GM19397 (cell line): ENCODE measurements at regions not wholly inside any gene's neighbourhood (a gene's known extent, or its start where the extent isn't known, plus 50 kb on each side); places are given as distances from the start of the nearest gene placed in this dataset.
"Not testable (repeated sequence)": the region's sequence is repeated elsewhere in the genome, so short reads cannot be mapped to it uniquely, and the experiment has no call there.

Experiments used
- ATAC-seq: cut with Tn5 transposase; IDR thresholded peaks from one replicate; pipeline ENCODE4 v1.9.1; 2021; ENCODE audit warnings: mild to moderate bottlenecking, moderate library complexity; ENCODE audit not compliant: unreplicated experiment

- ATAC-seq: not testable (repeated sequence)
These were observed 167.1 kb downstream of the GOSR1 start for GRCh38 chr17:30644287-30644686.

GRCh38 chr17:30641428-30641827, 164.2 kb downstream of the GOSR1 start:
- ATAC-seq: not testable (repeated sequence)

GRCh38 chr17:30639391-30639790, 162.2 kb downstream of the GOSR1 start:
- ATAC-seq: not testable (repeated sequence)

GRCh38 chr17:30638968-30639367, 161.8 kb downstream of the GOSR1 start:
- not testable (repeated sequence) for ATAC-seq

GRCh38 chr17:30631651-30632050, 154.4 kb downstream of the GOSR1 start:
- ATAC-seq: not testable (repeated sequence)

GRCh38 chr17:30625380-30625779, 148.2 kb downstream of the GOSR1 start:
- ATAC-seq: not testable (repeated sequence)

- ATAC-seq: not testable (repeated sequence)
These were observed 147.0 kb downstream of the GOSR1 start for GRCh38 chr17:30624180-30624579.

GRCh38 chr17:30609682-30610081, 132.5 kb downstream of the GOSR1 start:
- ATAC-seq: not testable (repeated sequence)

GRCh38 chr17:30605523-30605922, 128.3 kb downstream of the GOSR1 start:
- ATAC-seq: no peak

- no peak for ATAC-seq
These were observed 127.8 kb downstream of the GOSR1 start for GRCh38 chr17:30605027-30605426.

- ATAC-seq: not testable (repeated sequence)
These were observed 125.2 kb downstream of the GOSR1 start for GRCh38 chr17:30602396-30602795.

GRCh38 chr17:30601984-30602383, 124.8 kb downstream of the GOSR1 start:
- ATAC-seq: not testable (repeated sequence)

- ATAC-seq: peak; percentile 8
These were observed 123.8 kb downstream of the GOSR1 start for GRCh38 chr17:30600830-30601494.

- peak; percentile 89 for ATAC-seq
These were observed 123.0 kb downstream of the GOSR1 start for GRCh38 chr17:30600060-30600829.

GRCh38 chr17:30599428-30600059, 122.3 kb downstream of the GOSR1 start:
- peak; percentile 3 for ATAC-seq

GRCh38 chr17:30597776-30598288, 120.6 kb downstream of the GOSR1 start:
- no peak for ATAC-seq

- ATAC-seq: not testable (repeated sequence)
These were observed 120.0 kb downstream of the GOSR1 start for GRCh38 chr17:30596948-30597775.

- ATAC-seq: not testable (repeated sequence)
These were observed 117.8 kb downstream of the GOSR1 start for GRCh38 chr17:30594953-30595371.

- no peak for ATAC-seq
These were observed 117.2 kb downstream of the GOSR1 start for GRCh38 chr17:30594223-30594952.
